Endothelial cell of umbilical vein (primary cell): ENCODE measurements at regions not wholly inside any gene's neighbourhood (a gene's known extent, or its start where the extent isn't known, plus 50 kb on each side); places are given as distances from the start of the nearest gene placed in this dataset.

Experiments
- BruUV-seq: library from RNA; stranded (reverse); fragments of 400-500 nt; replicated peaks from 2 replicates; lab custom pipeline; 2021; lab: Mats Ljungman, UMichigan
- CTCF ChIA-PET: fragments of 300-600, 350-600 bp; sonication (Branson Sonifier 250); formaldehyde crosslinking; loops from one replicate; lab custom pipeline; 2021; ENCODE audit warnings: antibody characterized with exemption, inconsistent platforms; lab: Charles Lee
- POLR2A ChIA-PET: fragments of 300-600, 350-600 bp; sonication (Branson Sonifier 250); formaldehyde crosslinking; loops from one replicate; lab custom pipeline; 2021; ENCODE audit warnings: antibody characterized with exemption, inconsistent platforms; lab: Charles Lee
- DNase-seq: peaks from one replicate; pipeline ENCODE4 v3.0.0-alpha.2; 2011; ENCODE audit warnings: low read depth, low spot score
- FAIRE-seq: peaks from 2 replicates; lab custom pipeline; 2011; peaks lifted over from hg19 to GRCh38; lab: Jason Lieb, UNC
- H2AFZ ChIP-seq: 2 replicates; pipeline ENCODE4 v1.6.0; 2012; ENCODE audit warnings: low read depth, low read length, control low read depth, inconsistent platforms
- H3K27ac ChIP-seq: 2 replicates; pipeline ENCODE4 v1.5.1; 2011; ENCODE audit warnings: low read depth, mild to moderate bottlenecking, control low read depth, low read length, moderate library complexity; ENCODE audit not compliant: insufficient read depth
- H3K27me3 ChIP-seq, 2 experiments: 2 replicates each; pipeline versions ENCODE4 v1.6.0 to v1.6.1; 2011; ENCODE audit warnings: low read length in 2 of 2, mixed read lengths in 1 of 2; ENCODE audit not compliant: control insufficient read depth in 2 of 2, insufficient read depth in 2 of 2
- H3K36me3 ChIP-seq, 2 experiments: 2 replicates in 1 of 2; 3 replicates in 1 of 2; pipeline ENCODE4 v1.5.1; 2011; ENCODE audit warnings: low read length in 2 of 2, mild to moderate bottlenecking in 1 of 2, moderate library complexity in 1 of 2; ENCODE audit not compliant: control insufficient read depth in 2 of 2, insufficient read depth in 2 of 2; ENCODE audit errors: extremely low read depth in 1 of 2
- H3K4me1 ChIP-seq: 3 replicates; pipeline ENCODE4 v1.5.1; 2011; ENCODE audit warnings: mild to moderate bottlenecking, low read length; ENCODE audit not compliant: control insufficient read depth, insufficient read depth; ENCODE audit errors: extremely low read depth
- H3K4me2 ChIP-seq: 2 replicates; pipeline ENCODE4 v1.6.1; 2011; ENCODE audit warnings: low read length, control low read depth, mixed read lengths; ENCODE audit not compliant: insufficient read depth
- H3K4me3 ChIP-seq, 3 experiments: fragments of 200-600 bp in 1 of 3; sonication (generic), shearing (Covaris generic) in 1 of 3; replicated peaks in 1 of 3; 2 replicates each; pipeline ENCODE4 v1.5.1; 2011 to 2016; ENCODE audit warnings: control low read depth in 3 of 3, low read length in 3 of 3, mild to moderate bottlenecking in 2 of 3, inconsistent platforms in 1 of 3, low read depth in 1 of 3, moderate library complexity in 1 of 3; ENCODE audit not compliant: insufficient read depth in 1 of 3
- H3K79me2 ChIP-seq: 2 replicates; pipeline ENCODE4 v1.6.0; 2012; ENCODE audit warnings: low read length, inconsistent platforms; ENCODE audit not compliant: control insufficient read depth, insufficient read depth
- H3K9ac ChIP-seq: replicated peaks from 2 replicates; pipeline ENCODE3; 2011; ENCODE audit warnings: low read length, control low read depth; ENCODE audit not compliant: insufficient read depth; ENCODE audit errors: extremely low read depth
- H3K9me1 ChIP-seq: replicated peaks from 3 replicates; pipeline ENCODE4 v1.6.0; 2011; ENCODE audit warnings: mild to moderate bottlenecking, low read length; ENCODE audit not compliant: control insufficient read depth, insufficient read depth; ENCODE audit errors: extremely low read depth
- H3K9me3 ChIP-seq: replicated peaks from 2 replicates; pipeline ENCODE4 v1.5.1; 2012; ENCODE audit warnings: low read length, inconsistent platforms; ENCODE audit not compliant: control insufficient read depth, insufficient read depth
- H4K20me1 ChIP-seq: replicated peaks from 2 replicates; pipeline ENCODE3; 2011; ENCODE audit warnings: mild to moderate bottlenecking, low read length; ENCODE audit not compliant: control insufficient read depth, insufficient read depth; ENCODE audit errors: extremely low read depth
- CTCF ChIP-seq, 2 donors: IDR thresholded peaks; 1 replicate in 1 of 2; 2 replicates in 1 of 2; pipeline ENCODE4 v1.5.1; 2011; ENCODE audit warnings: low read length in 2 of 2, mild to moderate bottlenecking in 2 of 2, moderate library complexity in 2 of 2, control low read depth in 1 of 2, inconsistent platforms in 1 of 2, low read depth in 1 of 2; ENCODE audit not compliant: insufficient read depth in 1 of 2; ENCODE audit errors: extremely low read depth in 1 of 2
- EZH2 ChIP-seq: IDR thresholded peaks from 2 replicates; pipeline ENCODE4 v1.6.1; 2012; ENCODE audit warnings: borderline replicate concordance, low read depth, mild to moderate bottlenecking, moderate library complexity, low read length, inconsistent platforms; ENCODE audit not compliant: severe bottlenecking
- FOS ChIP-seq: IDR thresholded peaks from 2 replicates; pipeline ENCODE4 v1.6.1; 2011; ENCODE audit warnings: mild to moderate bottlenecking, low read length, moderate library complexity, borderline replicate concordance; ENCODE audit not compliant: insufficient read depth
- GATA2 ChIP-seq: IDR thresholded peaks from 2 replicates; pipeline ENCODE4 v1.7.0; 2011; ENCODE audit warnings: low read depth, mild to moderate bottlenecking, moderate library complexity, mixed read lengths, low read length; ENCODE audit not compliant: insufficient read length, insufficient read depth
- JUN ChIP-seq: IDR thresholded peaks from 2 replicates; pipeline ENCODE4 v1.6.1; 2011; ENCODE audit warnings: borderline replicate concordance, low read depth; ENCODE audit not compliant: insufficient read length, insufficient read depth
- MAX ChIP-seq: IDR thresholded peaks from 2 replicates; pipeline ENCODE4 v1.6.1; 2011; ENCODE audit not compliant: insufficient read depth, insufficient read length
- MYC ChIP-seq: IDR thresholded peaks from one replicate; pipeline ENCODE4 v1.6.1; 2011; ENCODE audit warnings: mild to moderate bottlenecking, low read depth, low read length
- POLR2A ChIP-seq: IDR thresholded peaks from 2 replicates; pipeline ENCODE4 v1.6.1; 2012; ENCODE audit warnings: low read depth, mild to moderate bottlenecking, control low read depth, low read length
- POLR2AphosphoS5 ChIP-seq: IDR thresholded peaks from 2 replicates; pipeline ENCODE4 v1.6.1; 2012; ENCODE audit warnings: low read depth, mild to moderate bottlenecking, control low read depth, low read length, moderate library complexity; ENCODE audit not compliant: insufficient read depth
- dilution Hi-C: fragments of 300-500 bp; cut with MboI; formaldehyde crosslinking; loops from one replicate; pipeline ENCODE4 v1.15.0; 2019; ENCODE audit warnings: low sequenced_read_pairs; ENCODE audit not compliant: extremely low pct_ligation_motif_present
- intact Hi-C: fragments of 100-400 bp; cut with micrococcal nuclease; formaldehyde crosslinking; loops from one replicate; pipeline ENCODE4 v1.10.0; 2022

GRCh38 chr2:173567493-173567892 lies 212.8 kb downstream of the CDCA7 start:
- FAIRE-seq (no peak), DNase-seq (no peak)
- H2AFZ ChIP-seq = no peak overlapping the region
- ChIA-PET POLR2A (no interaction called here), CTCF (interaction anchor here (0.7 to 3.0 kb wide), 7 partner anchors 10 to 774 kb away, joined by 3 to 33 read pairs (median 4); no protein-coding TSS in a partner anchor)
- no peaks in the 10 kb centered on the region for H4K20me1 ChIP-seq
- H3K9me3 ChIP-seq = no peaks in the 10 kb centered on the region
- H3K9me1 ChIP-seq = no peaks in the 10 kb centered on the region
- H3K9ac ChIP-seq = no peak overlapping the region
- H3K36me3 ChIP-seq = no peaks in the 10 kb centered on the region
- H3K27me3 ChIP-seq = no peaks in the 10 kb centered on the region
- H3K27ac ChIP-seq = no peak overlapping the region
- dilution Hi-C loops = no loop called here
- TF ChIP-seq POLR2AphosphoS5 (no peak), MAX (no peak), POLR2A (no peak), GATA2 (no peak), JUN (no peak), CTCF (IDR thresholded peaks at IDR 0.05; ENCODE audit: extremely low read depth in 1 of 2, insufficient read depth in 1 of 2, low read depth in 1 of 2, low read length in 2 of 2) (no peak), FOS (no peak), EZH2 (no peak), MYC (no peak)
- no peak overlapping the region for H3K4me2 ChIP-seq
- intact Hi-C loops = no loop called here
- H3K4me1 ChIP-seq = peaks cover 2% of the 10 kb centered on the region
- H3K79me2 ChIP-seq = no peaks in the 10 kb centered on the region
- BruUV-seq = no TSS peak
- no peak overlapping the region for H3K4me3 ChIP-seq
